ENCODE measurements at regions not wholly inside any gene's neighbourhood (a gene's known extent, or its start where the extent isn't known, plus 50 kb on each side); places are given as distances from the start of the nearest gene placed in this dataset.

DNA sequence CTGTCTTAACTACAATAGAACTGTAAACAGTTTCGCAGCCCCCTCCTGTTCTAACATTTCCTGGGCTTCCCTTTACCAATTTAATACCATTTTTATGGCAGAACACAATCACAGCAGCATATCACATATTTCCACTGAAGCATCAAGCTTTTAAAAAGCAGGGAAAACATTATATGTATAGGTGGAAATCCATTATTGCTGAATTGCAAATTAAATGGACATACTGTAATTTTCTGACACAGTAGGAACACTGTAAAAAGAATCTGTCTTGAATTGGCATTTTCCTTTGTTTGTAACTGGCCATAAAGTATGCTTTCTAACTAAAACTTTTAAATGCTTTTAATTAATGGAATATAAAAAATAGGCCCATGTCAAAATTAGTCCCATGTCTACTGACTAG is 1385.8 kb downstream of the SI start:
- no peak for DNase-seq (ENCODE audit: low read depth, low spot score)
- no peak overlapping the region for H3K4me3 ChIP-seq (replicated peaks in 1 of 2; ENCODE audit: low read depth in 1 of 2, low read length in 2 of 2)
- H3K4me1 ChIP-seq (ENCODE audit: control insufficient read depth in 1 of 2, insufficient read depth in 2 of 2, low read length in 2 of 2) = no peaks in the 10 kb centered on the region
- no peaks in the 10 kb centered on the region for H3K36me3 ChIP-seq (ENCODE audit: control insufficient read depth in 1 of 2, insufficient read depth in 2 of 2, low read length in 2 of 2)
- no peaks in the 10 kb centered on the region for H4K20me1 ChIP-seq (ENCODE audit: insufficient read depth)
- no TSS peak for BruUV-seq (replicated peaks)
- no peaks in the 10 kb centered on the region for H3K27me3 ChIP-seq (ENCODE audit: insufficient read depth, low read length)
- H2AFZ ChIP-seq (ENCODE audit: low read depth, low read length, poor library complexity, severe bottlenecking) = no peak overlapping the region
- no peak overlapping the region for H3K9ac ChIP-seq (ENCODE audit: low read length)
- peaks cover 7 to 12% of the 10 kb centered on the region in 2 experiments; a peak in 2 of 4 replicates for H3K9me3 ChIP-seq (ENCODE audit: control insufficient read depth in 1 of 2, insufficient read depth in 1 of 2, low read depth in 1 of 2, low read length in 2 of 2)
- H3K4me2 ChIP-seq (ENCODE audit: low read length) = no peak overlapping the region
- no peak for TF ChIP-seq JUND (IDR thresholded peaks at IDR 0.05)
- TF ChIP-seq YY1 (IDR thresholded peaks at IDR 0.05; ENCODE audit: extremely low read depth, insufficient replicate concordance, low read depth, low read length) = no peak
- TF ChIP-seq ELF1 (IDR thresholded peaks at IDR 0.05; ENCODE audit: borderline replicate concordance, low read depth) = no peak
- H3K79me2 ChIP-seq (ENCODE audit: insufficient read depth, low read length) = no peaks in the 10 kb centered on the region
- intact Hi-C loops (cut with micrococcal nuclease) = no loop called here
- no peak for ATAC-seq
- POLR2A ChIA-PET = no interaction called here
- CTCF ChIA-PET = no interaction called here
- RAD21 ChIA-PET (ENCODE audit: low non-redundant PET in 1 of 2, low total read pairs in 2 of 2, uncharacterized antibody in 2 of 2, unreplicated experiment in 2 of 2) = no interaction called here
- no peaks in the 10 kb centered on the region for H3K9me2 ChIP-seq (ENCODE audit: insufficient read depth)
- no peak overlapping the region for H3K27ac ChIP-seq (ENCODE audit: low read depth, low read length)

GRCh38 chr3:163684651-163685050 is 1393.6 kb downstream of the SI start:
- Histone ChIP-seq H3K27me3 (ENCODE audit: insufficient read depth, low read length) (no peaks in the 10 kb centered on the region), H3K4me1 (ENCODE audit: control insufficient read depth in 1 of 2, insufficient read depth in 2 of 2, low read length in 2 of 2) (no peaks in the 10 kb centered on the region), H3K36me3 (ENCODE audit: control insufficient read depth in 1 of 2, insufficient read depth in 2 of 2, low read length in 2 of 2) (no peaks in the 10 kb centered on the region), H3K27ac (ENCODE audit: low read depth, low read length) (no peak overlapping the region), H2AFZ (ENCODE audit: low read depth, low read length, poor library complexity, severe bottlenecking) (no peak overlapping the region), H4K20me1 (ENCODE audit: insufficient read depth) (no peaks in the 10 kb centered on the region), H3K9ac (ENCODE audit: low read length) (no peak overlapping the region), H3K9me3 (ENCODE audit: control insufficient read depth in 1 of 2, insufficient read depth in 1 of 2, low read depth in 1 of 2, low read length in 2 of 2) (peaks cover 7% of the 10 kb centered on the region in 2 experiments; a peak in 1 of 4 replicates), H3K79me2 (ENCODE audit: insufficient read depth, low read length) (no peaks in the 10 kb centered on the region), H3K4me2 (ENCODE audit: low read length) (no peak overlapping the region), H3K9me2 (ENCODE audit: insufficient read depth) (no peaks in the 10 kb centered on the region), H3K4me3 (replicated peaks in 1 of 2; ENCODE audit: low read depth in 1 of 2, low read length in 2 of 2) (no peak overlapping the region)
- RAD21 ChIA-PET (ENCODE audit: low non-redundant PET in 1 of 2, low total read pairs in 2 of 2, uncharacterized antibody in 2 of 2, unreplicated experiment in 2 of 2) = no interaction called here
- TF ChIP-seq CEBPB (IDR thresholded peaks at IDR 0.05; ENCODE audit: low read depth) (no peak), EZH2phosphoT487 (IDR thresholded peaks at IDR 0.05; ENCODE audit: borderline replicate concordance) (no peak), RAD21 (IDR thresholded peaks at IDR 0.05; ENCODE audit: low read depth) (no peak), CBX3 (IDR thresholded peaks at IDR 0.05; ENCODE audit: low read depth) (no peak), SIN3A (IDR thresholded peaks at IDR 0.05; ENCODE audit: low read depth) (no peak), ZFX (IDR thresholded peaks at IDR 0.05) (no peak), EZH2 (IDR thresholded peaks at IDR 0.05) (no peak), REST (IDR thresholded peaks at IDR 0.05; ENCODE audit: low read depth) (no peak)
- TF ChIP-seq, protein P1, sequence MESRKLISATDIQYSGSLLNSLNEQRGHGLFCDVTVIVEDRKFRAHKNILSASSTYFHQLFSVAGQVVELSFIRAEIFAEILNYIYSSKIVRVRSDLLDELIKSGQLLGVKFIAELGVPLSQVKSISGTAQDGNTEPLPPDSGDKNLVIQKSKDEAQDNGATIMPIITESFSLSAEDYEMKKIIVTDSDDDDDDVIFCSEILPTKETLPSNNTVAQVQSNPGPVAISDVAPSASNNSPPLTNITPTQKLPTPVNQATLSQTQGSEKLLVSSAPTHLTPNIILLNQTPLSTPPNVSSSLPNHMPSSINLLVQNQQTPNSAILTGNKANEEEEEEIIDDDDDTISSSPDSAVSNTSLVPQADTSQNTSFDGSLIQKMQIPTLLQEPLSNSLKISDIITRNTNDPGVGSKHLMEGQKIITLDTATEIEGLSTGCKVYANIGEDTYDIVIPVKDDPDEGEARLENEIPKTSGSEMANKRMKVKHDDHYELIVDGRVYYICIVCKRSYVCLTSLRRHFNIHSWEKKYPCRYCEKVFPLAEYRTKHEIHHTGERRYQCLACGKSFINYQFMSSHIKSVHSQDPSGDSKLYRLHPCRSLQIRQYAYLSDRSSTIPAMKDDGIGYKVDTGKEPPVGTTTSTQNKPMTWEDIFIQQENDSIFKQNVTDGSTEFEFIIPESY (IDR thresholded peaks at IDR 0.05; ENCODE audit: extremely low read depth, insufficient replicate concordance, low read length) = no peak
- intact Hi-C loops (cut with micrococcal nuclease) = no loop called here
- ATAC-seq = no peak
- DNase-seq (ENCODE audit: low read depth, low spot score) = no peak
- POLR2A ChIA-PET = no interaction called here
- BruUV-seq (replicated peaks) = no TSS peak
- CTCF ChIA-PET = no interaction called here

Measured in HCT116 (cell line).